ENCODE measurements at regions not wholly inside any gene's neighbourhood (a gene's known extent, or its start where the extent isn't known, plus 50 kb on each side); places are given as distances from the start of the nearest gene placed in this dataset.

GRCh38 chr1:244970744-244971551, 106.6 kb upstream of the HNRNPU start (continued):
- TF ChIP-seq ZNF513 (tag by site-specific recombination; IDR thresholded peaks at IDR 0.05) = peak; percentile 83
- no peak for TF ChIP-seq ZNF777 (tag by site-specific recombination; IDR thresholded peaks at IDR 0.05; ENCODE audit: borderline replicate concordance)
- TF ChIP-seq ZNF311 (tag by site-specific recombination; IDR thresholded peaks at IDR 0.05; ENCODE audit: borderline replicate concordance) = no peak
- no peak for TF ChIP-seq ZNF426 (tag by site-specific recombination; IDR thresholded peaks at IDR 0.05)
- peak; percentile 85 for TF ChIP-seq ZNF341 (tag by site-specific recombination; IDR thresholded peaks at IDR 0.05; ENCODE audit: low read depth)
- TF ChIP-seq ZNF747 (tag by site-specific recombination; IDR thresholded peaks at IDR 0.05) = no peak; the same call in 1 of the 2 replicates
- TF ChIP-seq ZNF324 (tag by site-specific recombination; IDR thresholded peaks at IDR 0.05) = peak; percentile 97
- TF ChIP-seq ZNF791 (tag by site-specific recombination; IDR thresholded peaks at IDR 0.05) = no peak
- peak; percentile 87 for TF ChIP-seq KLF10 (tag by site-specific recombination; IDR thresholded peaks at IDR 0.05)
- TF ChIP-seq ZSCAN5A (tag by site-specific recombination; IDR thresholded peaks at IDR 0.05) = peak; percentile 97
- TF ChIP-seq KLF7 (tag by site-specific recombination; IDR thresholded peaks at IDR 0.05; ENCODE audit: borderline replicate concordance) = peak; percentile 86; the same call in 1 of the 2 replicates

GRCh38 chr1:244970236-244970743, 105.9 kb upstream of the HNRNPU start:
- Histone ChIP-seq H3K36me3 (ENCODE audit: control insufficient read depth in 2 of 2, insufficient read depth in 1 of 2, low read length in 2 of 2) (no peaks in the 10 kb centered on the region), H3K4me1 (ENCODE audit: control insufficient read depth, insufficient read depth, low read length) (no peaks in the 10 kb centered on the region), H3K9me3 (ENCODE audit: control insufficient read depth, insufficient read depth, low read depth, low read length) (no peaks in the 10 kb centered on the region), H3K27ac (ENCODE audit: extremely low read depth, low read depth, low read length) (peak overlapping the region; percentile 100), H3K4me3 (ENCODE audit: low read depth, low read length) (peak overlapping the region; percentile 86)
- CTCF ChIA-PET = interaction anchor here (0.6 to 4.2 kb wide), 3 partner anchors 65 to 106 kb away, joined by 3 to 38 read pairs (median 4); partner anchors contain the start of gene HNRNPU
- POLR2A ChIA-PET = interaction anchor here (0.8 to 4.1 kb wide), 10 partner anchors 9 to 135 kb away, joined by 3 to 33 read pairs (median 5); partner anchors contain the start of genes COX20 and HNRNPU
- no peak for TF ChIP-seq PRDM1 (tag by site-specific recombination; IDR thresholded peaks at IDR 0.05)
- 0 out of 2 replicates have a peak, but pooled peaks have one; percentile 8 for TF ChIP-seq REST (tag by site-specific recombination; IDR thresholded peaks at IDR 0.05)
- no peak for TF ChIP-seq ZNF214 (tag by site-specific recombination; IDR thresholded peaks at IDR 0.05; ENCODE audit: borderline replicate concordance)
- TF ChIP-seq ZBTB10 (tag by site-specific recombination; IDR thresholded peaks at IDR 0.05) = peak; percentile 26; the same call in 1 of the 2 replicates
- TF ChIP-seq ELK4 (IDR thresholded peaks at IDR 0.05; ENCODE audit: borderline replicate concordance, low read depth, low read length) = no peak
- TF ChIP-seq ZBTB44 (tag by site-specific recombination; IDR thresholded peaks at IDR 0.05) = peak; percentile 27
- TF ChIP-seq SCRT2 (tag by site-specific recombination; IDR thresholded peaks at IDR 0.05) = peak; percentile 59
- TF ChIP-seq ZNF335 (tag by site-specific recombination; conservative IDR thresholded peaks at IDR 0.05) = no peak
- 0 out of 2 replicates have a peak, but pooled peaks have one; percentile 2 for TF ChIP-seq ZNF449 (tag by site-specific recombination; IDR thresholded peaks at IDR 0.05)

Measured in HEK293 (cell line).